LNCaP clone FGC (cell line): ENCODE measurements at regions not wholly inside any gene's neighbourhood (a gene's known extent, or its start where the extent isn't known, plus 50 kb on each side); places are given as distances from the start of the nearest gene placed in this dataset.

Source experiments
- DNase-seq: peaks from one replicate; pipeline ENCODE4 v3.0.0-alpha.2; 2011; ENCODE audit warnings: low read depth
- H3K4me3 ChIP-seq: 2 replicates; pipeline ENCODE4 v1.5.1; 2011; ENCODE audit warnings: mild to moderate bottlenecking, low read depth, low read length, control low read depth
- TF ChIP-seq, protein P1 (sequence below): IDR thresholded peaks from 2 replicates; pipeline ENCODE4 v1.5.1; 2012; ENCODE audit warnings: mild to moderate bottlenecking; ENCODE audit not compliant: control insufficient read depth, insufficient read depth; ENCODE audit errors: extremely low read depth

DNA sequence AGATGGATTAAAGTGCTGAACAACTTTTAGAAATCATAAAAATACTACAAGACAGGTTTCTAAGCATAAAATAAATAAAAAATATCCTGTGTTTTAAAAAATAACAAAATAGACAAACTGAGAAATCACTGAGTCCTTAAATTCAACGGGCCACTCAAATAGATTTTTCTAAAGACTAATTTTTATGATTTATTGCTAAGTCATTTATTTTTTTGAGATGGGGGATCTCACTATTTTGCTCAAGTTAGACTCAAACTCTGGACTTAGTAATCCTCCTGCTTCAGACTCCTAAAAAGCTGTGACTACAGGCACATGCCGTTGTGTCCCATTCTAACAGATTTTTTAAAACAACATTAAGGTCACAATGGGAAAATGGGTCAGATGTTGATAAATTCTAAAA is 121.0 kb upstream of the THSD7A start:
- DNase-seq: no peak
- TF ChIP-seq, protein P1, sequence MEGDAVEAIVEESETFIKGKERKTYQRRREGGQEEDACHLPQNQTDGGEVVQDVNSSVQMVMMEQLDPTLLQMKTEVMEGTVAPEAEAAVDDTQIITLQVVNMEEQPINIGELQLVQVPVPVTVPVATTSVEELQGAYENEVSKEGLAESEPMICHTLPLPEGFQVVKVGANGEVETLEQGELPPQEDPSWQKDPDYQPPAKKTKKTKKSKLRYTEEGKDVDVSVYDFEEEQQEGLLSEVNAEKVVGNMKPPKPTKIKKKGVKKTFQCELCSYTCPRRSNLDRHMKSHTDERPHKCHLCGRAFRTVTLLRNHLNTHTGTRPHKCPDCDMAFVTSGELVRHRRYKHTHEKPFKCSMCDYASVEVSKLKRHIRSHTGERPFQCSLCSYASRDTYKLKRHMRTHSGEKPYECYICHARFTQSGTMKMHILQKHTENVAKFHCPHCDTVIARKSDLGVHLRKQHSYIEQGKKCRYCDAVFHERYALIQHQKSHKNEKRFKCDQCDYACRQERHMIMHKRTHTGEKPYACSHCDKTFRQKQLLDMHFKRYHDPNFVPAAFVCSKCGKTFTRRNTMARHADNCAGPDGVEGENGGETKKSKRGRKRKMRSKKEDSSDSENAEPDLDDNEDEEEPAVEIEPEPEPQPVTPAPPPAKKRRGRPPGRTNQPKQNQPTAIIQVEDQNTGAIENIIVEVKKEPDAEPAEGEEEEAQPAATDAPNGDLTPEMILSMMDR: no peak
- H3K4me3 ChIP-seq: no peak overlapping the region

DNA sequence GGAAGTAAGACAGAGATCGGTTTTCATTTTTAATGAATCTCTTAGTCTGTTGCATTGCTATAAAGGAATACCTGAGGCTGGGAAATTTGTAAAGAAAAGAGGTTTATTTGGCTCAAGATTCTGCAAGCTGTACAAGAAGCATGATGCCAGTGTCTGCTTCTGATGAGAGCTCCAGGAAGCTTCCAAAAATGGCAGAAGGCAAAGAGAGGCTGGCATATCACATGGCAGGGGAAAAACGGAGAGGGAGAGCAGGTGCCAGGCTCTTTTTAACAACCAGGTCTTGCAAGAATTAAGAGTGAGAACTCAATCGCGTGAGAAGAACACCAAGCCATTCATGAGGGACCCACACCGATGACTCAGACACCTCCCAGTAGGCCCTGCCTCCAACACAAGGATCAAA is 125.0 kb upstream of the THSD7A start:
- DNase-seq: no peak
- TF ChIP-seq, protein P1: no peak
- no peak overlapping the region for H3K4me3 ChIP-seq

DNA sequence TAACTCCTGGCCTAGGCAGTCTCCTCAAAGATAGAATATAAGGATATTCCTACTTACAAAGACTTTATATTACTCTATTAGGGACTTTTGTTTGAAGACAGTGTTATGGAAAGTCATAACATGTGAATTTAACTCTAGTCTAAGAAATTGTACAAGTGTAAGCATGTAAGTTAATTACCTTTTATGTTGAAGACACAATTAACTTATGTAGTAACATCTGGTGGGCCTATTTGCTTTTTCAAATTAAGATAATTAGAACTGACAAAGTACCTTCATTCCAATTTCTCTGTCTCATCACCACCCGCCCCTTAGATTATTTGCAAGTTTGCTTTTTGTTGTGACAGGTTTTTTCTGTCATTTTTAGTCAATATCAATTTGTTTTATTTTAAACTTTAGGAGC is 126.0 kb upstream of the THSD7A start:
- TF ChIP-seq, protein P1: no peak
- H3K4me3 ChIP-seq: no peak overlapping the region
- no peak for DNase-seq

DNA sequence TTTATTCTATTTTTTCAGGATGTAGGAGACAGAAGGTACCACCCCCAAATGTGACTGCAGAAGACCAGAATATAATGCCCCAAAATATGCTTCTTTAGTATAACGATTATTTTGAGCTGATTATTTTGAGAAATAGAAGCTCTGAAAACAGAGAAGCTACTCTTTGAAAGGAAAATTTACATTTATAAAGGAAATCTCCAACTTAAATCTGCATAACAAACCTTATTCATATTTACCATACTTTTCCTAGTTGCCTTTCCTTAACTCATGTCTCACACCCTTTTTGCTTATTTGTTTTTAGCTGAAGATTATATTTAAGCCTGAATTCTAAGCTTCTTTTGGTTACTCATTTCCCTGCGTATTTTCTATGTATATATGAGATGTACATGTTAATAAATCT is 127.1 kb upstream of the THSD7A start:
- no peak overlapping the region for H3K4me3 ChIP-seq

DNA sequence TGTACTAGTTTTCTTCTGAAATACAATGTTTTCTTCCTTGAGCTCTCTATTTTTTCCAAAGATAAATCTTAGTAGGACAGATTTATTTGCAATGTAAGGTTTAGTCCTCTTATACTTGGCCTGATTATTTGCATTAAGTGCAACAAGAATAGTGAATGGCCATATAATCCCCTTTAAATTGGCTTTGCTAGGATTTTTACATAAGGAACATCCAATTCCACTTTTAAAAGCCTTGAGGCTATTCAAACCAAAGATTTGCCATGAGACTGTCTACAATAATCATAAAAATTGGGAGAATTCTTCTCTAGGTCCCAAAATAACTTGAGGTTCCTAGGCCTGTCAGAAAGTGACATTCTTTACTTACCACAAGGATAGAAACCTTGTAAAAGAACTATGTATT is 128.6 kb upstream of the THSD7A start:
- TF ChIP-seq, protein P1: no peak
- no peak overlapping the region for H3K4me3 ChIP-seq
- no peak for DNase-seq

More for the DNA sequence above, 127.1 kb upstream of the THSD7A start:
- DNase-seq: no peak
- TF ChIP-seq, protein P1: no peak

DNA sequence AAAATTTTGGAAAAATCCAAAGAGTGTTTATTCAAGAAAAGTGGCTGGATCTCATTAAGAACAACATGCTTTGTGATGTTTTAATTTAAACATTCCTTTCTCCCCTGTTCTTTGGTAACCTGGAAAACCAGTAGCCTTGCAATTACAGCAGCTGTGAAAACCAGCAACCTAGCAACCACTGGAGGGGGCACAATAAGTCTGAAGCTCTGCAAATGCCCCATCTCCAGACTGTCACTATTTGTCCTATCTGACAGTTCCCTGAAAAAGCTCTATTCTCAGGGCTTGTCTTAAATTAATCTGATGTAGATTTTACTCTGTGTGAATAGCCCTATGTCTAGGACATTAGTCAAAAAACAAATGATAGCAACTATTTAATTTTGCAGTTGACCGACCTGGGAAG is 137.6 kb upstream of the THSD7A start:
- no peak for DNase-seq
- no peak overlapping the region for H3K4me3 ChIP-seq
- TF ChIP-seq, protein P1: 0 out of 2 replicates have a peak, but pooled peaks have one; percentile 5

DNA sequence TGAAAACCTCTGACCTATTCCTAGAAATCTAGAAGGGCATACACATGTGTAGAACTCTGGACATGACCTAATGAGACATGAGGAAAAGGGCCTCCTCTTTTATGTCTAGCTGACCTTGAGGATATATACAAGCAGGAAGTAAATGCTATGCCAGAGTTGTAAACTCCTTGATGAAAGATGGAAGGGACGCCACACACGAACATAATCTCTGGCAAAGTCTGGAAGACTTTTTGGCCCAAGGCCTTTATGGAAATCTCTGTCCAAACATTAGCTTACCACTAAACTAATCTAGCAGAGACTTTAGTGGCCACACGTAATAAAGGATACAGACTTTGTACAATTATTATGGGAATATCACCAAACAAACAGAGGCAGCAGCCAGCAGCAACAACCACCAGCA is 138.1 kb upstream of the THSD7A start:
- DNase-seq: peak; percentile 94
- no peak overlapping the region for H3K4me3 ChIP-seq
- TF ChIP-seq, protein P1: no peak
